NCI-H2171 (cell line): ENCODE measurements at regions not wholly inside any gene's neighbourhood (a gene's known extent, or its start where the extent isn't known, plus 50 kb on each side); places are given as distances from the start of the nearest gene placed in this dataset.

ENCODE experiments used
- DNase-seq: peaks from one replicate; lab custom pipeline; 2025; lab: John Stamatoyannopoulos, UW

DNA sequence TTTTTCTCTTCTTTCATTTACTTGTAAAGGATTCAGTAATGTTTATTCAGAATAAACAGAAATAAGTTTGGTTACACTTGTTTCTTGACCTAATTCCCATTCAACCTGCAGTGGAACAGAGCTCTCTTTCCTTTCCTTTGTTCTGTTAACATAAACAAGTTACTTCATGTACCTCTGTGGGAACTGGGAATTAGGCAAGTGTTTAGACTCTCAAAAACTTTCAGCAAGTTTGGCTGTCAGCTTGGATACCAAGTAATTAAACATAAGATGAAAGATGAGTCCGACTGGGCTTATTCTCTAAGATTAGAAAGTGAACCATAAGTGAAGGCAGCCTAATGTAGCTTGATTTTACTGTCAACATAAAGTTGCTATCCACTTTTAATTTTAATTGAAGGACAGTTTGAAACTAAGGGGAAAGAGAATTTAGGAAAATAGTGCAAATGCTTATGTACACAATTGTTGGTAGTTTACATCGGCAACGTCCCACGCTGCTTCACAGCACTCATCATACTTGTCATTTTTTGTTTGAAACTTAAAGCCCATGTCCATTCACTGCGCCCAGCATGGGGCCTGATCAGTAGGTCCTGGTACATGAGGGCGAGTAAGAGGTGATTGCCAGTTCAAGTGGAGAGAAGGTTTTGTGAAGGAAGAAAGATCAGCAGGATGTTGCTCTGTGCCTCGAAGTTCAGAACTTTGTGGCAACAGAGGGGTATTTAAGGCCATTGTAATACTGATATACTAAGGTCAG is 113.0 kb downstream of the PLEKHG1 start:
- DNase-seq: no peak

DNA sequence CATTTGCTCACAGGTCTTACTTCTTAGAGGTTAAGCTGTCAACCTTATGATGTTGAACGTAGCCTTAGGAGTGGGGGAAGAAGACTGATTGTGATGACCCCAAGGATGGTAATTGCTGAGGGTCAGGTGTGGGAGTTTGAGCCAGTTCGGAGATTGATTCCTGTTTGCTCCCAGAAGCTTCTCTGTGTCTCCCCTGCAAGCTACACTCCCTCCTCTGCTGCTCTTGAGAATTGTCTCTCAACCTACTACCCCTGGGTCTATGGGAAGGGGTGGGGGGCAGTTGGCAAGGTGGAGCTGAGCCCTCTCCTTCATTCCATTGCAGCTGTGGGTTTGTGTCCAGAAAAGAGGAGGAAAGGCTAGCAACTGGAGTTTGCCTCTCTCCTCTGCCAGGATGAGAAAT is 113.8 kb downstream of the PLEKHG1 start:
- DNase-seq: no peak

DNA sequence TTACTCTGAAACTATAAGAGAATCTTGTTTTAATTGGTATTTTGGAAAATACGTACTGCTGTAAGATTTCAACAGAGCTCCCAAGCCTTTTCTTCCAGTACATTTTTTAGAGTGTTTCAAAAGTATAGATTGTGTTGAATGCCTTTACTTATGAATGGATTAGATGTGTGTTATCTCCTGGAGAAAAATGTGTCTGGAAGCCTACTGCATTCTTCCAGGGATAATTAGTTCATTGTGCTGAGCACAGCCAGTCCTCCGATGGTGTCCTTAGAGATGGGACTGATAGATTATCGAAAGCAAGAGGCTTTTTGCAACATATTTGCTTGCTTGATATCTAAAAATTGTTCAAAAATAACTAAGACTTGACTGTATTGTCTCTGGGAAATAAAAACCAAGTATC is 114.2 kb downstream of the PLEKHG1 start:
- DNase-seq: no peak

DNA sequence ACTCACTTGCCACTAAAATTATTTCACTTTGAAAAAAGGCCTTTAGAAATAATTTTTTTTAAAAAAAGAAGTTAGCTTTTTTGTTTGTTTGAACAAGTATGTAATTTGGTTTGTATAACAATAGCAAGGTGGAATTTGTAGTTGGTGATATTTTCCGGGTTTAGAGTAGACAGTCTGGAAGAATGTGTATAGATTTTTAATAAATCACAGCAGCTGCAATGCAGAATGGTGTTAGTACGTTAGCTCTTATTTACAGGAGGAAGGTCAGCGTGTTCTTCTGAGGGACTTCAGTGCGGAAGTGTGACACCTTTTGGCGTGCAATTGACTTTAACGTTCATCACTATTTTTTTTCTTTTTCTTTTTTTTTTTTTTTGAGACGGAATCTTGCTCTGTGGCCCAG is 115.4 kb downstream of the PLEKHG1 start:
- no peak for DNase-seq

DNA sequence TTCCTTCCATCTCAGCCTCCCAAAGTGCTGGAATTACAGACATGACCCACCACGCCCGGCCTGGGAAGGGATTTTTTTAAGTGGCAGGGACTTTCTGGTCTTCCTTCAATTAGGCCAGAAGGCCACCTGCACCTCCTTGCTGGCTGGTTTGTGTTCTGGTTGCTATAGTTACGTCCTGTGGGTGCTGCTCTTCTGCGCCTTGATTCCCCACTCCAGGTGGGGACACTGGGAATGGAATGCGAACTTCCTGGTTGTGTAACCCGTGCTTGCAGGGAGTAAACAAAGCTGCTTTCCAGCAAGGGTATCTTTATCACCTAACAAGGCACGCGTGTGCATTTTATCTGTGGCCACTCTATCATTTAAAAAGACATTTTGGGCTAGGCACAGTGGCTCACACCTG is 117.7 kb downstream of the PLEKHG1 start:
- peak; percentile 26 for DNase-seq

DNA sequence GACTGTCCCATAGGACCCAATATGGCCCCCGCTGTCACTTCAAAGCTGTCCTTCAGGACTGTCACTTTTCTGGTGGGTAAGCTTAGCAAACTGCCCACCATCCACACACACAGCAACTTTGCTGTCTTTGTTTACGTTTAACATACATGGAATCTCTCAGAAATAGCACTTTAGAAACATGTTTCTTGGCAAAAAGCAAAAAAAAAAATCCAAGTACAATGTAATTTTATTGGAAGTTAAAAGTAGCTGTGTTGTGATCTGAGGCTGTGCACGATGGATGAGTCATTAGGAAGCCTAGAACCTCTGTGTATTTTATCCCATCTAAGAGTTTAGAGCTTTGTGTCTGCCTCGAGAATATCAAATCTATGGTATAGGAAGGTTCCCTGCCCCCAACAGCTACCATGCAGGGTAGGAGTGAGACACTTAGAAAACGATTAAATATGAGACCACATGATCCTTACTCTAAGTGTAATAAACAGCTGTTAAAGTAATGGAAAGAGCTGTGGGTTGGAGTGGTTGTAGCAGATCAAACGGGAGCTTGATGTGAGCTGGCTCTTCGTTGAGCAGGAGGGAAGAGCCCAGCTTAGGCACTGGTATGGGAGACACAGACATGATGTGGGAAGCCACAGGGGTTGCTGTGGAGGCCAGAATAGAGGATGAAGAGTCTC is 119.5 kb downstream of the PLEKHG1 start:
- no peak for DNase-seq

DNA sequence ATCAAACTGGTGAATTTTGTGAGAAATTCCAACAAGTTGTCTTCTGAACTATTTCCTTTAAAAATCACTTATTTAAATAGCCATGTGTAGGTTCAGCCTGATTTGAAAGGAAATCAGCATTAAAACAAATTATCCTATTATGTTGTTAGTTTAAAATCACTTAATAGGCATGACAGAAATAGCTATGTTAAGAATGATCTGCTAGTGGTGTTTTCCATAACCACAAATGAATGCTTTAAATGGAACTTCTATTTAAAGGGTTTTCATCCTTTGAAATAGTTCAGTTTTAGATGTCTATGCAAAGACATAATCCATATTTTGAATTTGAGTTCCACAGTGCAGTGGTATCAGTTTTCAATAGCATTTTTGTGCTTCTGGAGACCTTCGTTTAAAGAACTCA is 120.1 kb downstream of the PLEKHG1 start:
- DNase-seq: no peak

DNA sequence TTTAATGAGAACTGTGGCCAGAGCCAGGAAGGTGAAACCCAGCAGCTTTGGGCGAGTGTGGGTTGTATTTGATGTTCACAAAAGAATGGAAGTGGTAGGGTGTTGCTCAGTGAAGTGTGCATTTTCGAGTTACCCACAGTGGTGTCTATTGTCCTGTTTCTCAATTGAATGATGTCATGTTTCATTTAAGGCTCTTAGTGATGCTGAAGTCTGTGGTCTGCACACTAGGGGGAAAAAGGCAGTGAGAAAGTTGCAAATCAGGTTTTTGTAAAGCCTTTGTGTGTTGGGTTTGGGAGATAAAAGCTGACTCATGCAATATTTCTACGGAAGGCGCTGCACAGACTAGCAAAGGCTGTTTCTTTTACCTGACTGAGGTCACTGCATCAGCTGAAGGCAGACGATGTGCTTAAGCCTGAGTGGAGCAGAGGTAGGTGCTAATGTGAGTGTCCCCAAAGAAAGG is 121.1 kb downstream of the PLEKHG1 start:
- no peak for DNase-seq

DNA sequence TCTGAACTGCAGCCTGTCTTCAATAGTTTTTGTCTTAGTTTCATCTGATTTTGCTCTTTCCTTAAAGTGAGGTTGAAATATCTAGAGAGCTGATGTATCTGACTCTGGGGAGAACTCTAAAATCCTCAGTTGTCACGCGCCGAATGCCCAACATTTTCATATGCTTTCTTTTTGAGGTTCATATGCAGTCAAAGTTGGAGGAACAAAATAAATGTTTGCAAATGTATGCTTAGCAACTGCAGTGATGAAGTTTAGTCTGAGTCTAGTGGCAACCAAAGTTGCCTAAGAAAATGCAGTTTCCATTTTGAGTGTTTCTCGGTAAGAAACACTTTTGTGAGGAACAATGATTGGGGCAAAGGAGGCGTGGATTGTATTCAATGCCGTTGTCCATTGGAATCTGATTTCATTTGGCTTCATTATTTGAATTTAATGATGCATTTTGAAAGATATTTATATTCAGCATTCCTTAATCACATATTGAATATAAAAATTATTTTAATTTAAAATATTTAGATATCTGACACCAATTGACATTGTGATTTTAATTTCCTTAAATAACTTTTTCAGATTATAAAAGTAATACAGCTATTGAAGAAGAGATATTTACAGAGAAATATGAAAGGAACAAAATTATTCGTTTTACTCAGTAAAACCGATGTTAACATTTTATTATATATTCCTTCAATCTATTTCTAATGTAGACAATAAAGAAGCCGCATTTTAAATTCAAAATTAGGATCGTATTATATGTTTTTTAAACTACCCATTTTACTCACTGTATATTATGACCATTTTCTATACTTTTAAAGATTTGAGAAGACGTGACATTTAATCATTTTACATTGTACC is 122.0 kb downstream of the PLEKHG1 start:
- no peak for DNase-seq

DNA sequence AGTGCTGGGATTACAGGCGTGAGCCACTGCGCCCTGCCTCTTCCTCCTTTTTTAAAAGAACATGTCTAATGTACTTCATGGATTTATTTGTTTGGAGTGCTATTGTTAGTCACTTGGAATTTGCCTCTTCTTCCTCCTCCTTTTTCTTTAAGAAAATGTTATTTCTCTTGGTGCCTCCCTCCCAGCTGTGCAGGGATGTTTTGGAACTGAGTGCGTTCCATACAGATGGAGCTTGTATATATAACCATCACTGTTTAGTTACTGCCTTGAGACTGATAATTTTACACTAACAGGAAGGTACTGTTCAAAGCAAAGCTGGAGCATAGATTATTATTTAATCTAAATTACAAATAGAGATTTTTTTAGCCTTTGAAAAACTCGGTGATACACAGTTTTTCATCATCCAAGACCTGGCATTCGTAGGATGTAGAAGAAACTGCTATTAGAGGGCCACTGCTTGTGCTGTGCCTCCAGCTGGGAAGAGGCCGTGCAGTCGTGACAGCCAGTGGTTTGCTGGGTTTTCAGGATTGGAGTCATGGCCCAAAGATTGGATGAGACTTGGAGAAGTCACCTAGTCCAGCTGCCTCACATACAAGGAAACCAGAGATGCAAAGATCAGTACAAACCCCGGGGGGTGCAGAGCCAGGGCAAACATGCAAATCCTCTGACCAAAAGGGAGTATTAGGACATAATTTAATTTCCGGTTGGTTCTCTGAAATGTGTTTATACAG is 123.1 kb downstream of the PLEKHG1 start:
- no peak for DNase-seq

DNA sequence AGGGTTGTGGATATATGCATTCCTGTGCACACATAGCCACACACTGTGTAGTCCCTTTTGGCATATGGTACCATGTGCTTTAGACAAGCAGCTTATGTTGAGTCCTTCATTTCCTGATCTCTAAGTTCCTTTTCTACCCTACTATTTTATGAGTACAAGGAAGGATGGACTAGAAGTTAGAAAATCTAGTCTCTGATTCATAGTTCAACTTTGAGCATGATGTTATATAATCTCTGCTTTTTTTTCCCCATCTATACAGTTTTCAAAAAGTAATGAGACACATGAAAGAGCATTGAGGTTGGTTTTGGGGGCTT is 123.6 kb downstream of the PLEKHG1 start:
- DNase-seq: no peak

DNA sequence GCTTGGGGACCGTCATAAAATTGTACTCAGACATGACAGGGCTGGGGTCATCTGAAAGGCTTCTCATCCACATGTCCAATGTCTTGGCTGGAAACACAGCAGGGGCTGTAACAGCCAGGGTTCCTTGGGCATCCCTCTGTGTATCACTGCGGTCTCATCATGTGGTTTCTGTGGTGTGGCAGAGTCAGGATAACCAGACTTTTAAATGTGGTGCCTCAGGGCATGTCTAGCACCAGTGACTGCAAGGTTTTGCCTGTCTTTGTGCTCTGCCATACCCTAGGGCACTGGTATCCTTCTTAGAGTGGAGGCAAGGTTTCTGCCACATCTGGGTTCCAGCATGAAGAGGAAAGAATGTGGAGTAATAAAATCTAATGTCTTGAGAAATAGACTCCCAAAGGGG is 124.2 kb downstream of the PLEKHG1 start:
- DNase-seq: no peak

DNA sequence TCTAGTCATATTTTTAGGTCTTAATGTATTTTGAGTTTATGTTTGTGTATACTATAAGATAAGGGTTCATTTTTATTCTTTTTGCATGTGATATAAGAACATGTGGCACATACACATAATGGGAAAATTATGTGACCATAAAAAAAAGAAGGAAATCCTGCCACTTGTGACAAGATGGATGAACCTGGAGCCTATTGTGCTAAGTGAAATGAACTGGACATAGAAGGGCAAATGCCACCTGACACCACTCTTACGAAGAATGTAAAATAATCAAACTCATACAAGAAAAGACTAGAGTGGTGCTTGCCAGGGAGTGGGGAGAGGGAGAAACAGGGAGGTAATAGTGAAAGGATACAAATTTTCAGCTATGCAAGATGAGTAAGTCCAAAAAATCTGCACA is 126.1 kb downstream of the PLEKHG1 start:
- DNase-seq: no peak

DNA sequence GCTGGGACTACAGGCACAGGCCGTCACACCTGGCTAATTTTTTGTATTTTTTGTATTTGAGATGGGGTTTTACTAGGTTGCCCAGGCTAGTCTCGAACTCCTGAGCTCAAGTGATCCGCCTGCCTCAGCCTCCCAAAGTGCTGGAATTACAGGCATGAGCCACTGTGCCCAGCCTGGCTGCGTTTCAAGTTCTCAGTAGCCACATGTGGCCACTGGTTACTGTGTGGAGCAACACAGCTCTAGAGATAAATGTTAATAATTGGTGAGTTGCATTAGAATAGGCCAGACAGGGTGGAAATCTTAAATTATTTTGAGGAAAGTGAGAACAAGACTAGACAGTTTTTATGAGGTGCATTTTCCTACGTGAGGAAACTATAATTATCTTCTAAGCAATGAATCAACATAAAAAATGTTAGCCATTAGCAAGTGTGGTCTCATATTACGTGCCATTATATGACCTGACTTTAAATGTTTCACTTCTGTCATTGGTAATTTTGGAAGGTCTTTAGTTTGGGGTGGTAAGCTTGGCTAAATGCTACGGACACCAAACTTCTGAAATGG is 129.6 kb downstream of the PLEKHG1 start:
- no peak for DNase-seq

DNA sequence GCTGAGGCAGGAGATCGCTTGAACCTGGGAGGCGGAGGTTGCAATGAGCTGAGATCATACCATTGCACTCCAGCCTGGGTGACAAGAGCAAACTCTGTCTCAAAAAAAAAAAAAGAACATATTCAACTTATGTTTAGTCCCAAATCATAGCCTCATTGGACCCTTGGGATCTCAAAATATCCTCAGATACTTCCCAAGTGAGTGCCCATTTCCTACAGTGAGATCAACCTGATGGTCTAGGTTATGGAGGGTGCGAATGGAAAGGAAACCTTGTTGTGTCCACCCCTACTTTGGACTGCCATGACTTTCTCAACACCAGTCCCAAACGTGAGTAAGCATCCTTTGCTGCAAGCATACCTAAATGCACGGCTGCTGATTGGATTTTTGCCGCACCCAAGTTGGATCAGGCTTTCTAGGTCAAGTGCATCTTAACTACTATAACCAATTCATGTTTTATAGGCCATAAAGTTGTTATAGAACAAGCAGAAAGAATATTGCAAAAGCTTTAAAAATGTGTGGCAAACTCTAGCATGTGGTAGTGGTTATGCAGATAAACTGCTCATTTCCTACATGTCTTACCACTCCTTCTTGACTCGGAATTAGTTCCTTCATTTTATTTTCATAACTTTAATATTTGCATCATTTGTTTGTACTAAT is 131.2 kb downstream of the PLEKHG1 start:
- DNase-seq: no peak

DNA sequence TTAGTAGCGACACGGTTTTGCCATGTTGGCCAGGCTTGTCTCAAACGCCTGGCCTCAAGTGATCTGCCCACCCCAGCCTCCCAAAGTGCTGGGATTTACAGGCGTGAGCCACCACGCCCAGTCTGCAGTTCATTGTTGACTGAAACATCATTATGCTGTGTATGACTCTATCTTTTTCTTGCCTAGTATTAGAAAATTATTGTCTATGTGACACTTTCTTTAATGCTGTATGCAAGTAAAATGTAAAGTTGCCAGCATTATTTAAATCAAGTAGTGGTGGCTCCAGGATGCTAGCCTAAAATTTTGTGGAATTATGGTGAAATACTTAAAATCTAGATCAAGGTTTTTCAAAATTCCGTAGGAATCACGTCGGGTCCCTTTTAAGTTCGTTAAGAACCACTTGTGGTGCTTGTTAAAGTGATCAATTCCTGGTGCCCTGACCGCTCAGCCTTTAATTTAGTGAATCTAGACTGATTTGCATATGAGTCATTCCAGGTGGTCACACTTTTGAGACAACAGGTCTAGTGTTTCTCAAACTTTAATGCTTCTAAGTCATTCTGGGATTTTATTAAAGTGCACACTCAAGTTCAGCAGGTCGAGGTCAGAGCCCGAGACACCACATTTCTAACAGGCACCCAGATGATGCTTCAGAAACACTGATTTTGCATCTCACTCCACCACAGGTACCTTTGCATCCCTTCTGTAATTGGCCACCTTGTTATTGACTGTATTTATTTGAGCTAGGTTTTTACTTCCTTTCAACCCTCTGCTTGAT is 132.6 kb upstream of the MTHFD1L start:
- no peak for DNase-seq

DNA sequence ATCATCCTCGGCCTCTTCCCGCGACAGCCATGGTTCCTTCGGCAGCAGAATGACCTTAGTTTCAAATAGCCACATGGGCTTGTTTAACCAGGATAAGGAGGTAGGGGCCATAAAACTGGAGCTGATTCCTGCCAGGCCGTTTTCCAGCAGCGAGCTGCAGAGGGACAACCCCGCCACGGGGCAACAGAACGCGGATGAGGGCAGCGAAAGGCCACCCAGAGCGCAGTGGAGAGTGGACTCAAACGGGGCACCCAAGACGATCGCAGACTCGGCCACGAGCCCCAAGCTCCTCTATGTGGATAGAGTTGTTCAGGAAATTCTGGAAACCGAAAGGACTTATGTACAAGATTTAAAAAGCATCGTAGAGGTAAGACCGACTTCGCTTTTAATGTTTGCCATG is 131.8 kb upstream of the MTHFD1L start:
- DNase-seq: no peak

DNA sequence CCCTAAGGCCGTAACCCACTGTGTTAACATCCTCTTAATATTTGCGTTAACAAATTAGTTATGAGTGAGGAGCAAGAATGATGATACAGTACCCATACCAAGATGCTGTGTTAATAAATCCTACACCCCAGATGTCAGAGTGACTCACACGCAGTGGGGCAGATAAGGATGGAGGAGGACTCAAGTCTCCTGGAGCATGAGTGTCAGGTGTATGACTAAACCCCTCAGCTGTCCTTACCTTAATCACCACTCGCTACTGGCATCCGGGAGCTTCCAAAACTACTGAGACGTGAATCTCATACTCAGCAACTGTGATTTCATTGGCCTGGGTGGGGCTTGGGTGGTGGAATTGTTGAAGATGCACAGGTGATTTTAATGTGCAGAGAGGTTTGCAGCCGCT is 131.3 kb upstream of the MTHFD1L start:
- no peak for DNase-seq

DNA sequence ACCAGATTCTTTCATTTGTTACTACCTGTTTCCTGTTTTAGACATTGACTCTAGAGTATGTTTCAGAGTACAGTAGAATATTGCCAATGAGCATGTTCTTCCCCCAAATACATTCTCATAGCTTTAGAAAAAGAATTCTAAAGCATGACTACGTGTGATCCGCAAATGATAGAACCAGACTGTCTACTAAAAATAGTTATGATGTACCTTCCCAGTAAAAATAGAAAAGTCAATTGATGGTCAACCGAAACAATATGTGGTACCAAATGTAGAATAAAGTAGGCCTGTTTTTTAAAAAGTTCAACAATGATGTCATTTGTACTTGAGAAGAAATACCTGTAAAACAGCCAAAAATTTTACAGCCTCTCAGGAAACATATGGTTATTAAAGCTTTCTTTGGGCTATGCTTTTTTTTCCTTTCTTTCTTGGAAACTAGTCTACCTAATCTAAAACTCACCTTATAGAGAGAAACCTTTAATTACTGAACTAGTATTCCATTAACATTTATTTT is 130.1 kb upstream of the MTHFD1L start:
- DNase-seq: no peak

DNA sequence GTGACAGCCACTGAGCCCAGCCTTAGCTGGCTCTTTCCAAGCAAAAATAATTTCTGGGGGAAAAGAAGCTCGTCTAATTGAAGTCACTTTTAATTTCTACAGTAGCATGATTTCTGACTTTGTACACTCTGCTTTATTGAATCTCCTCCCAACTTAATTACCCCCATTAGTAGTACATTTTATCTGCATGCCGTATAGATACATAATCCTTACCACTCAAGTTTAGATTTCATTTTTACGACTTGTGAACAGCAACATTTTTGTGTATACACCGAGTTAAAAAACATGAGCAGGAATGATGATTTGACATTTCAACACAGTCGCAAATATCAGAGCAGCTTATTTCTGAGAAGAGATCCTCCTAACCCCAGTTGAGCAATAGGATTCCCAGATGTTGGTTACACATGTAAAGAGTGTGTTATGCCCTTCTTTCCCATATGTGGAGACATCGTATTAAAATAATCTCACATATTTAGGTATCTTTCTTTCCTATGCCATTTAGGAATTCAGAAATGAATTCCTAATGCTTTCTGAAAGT is 127.3 kb upstream of the MTHFD1L start:
- no peak for DNase-seq
